Mesendoderm (in vitro differentiated cells): ENCODE measurements at regions not wholly inside any gene's neighbourhood (a gene's known extent, or its start where the extent isn't known, plus 50 kb on each side); places are given as distances from the start of the nearest gene placed in this dataset.

Source experiments
- DNase-seq: peaks from one replicate; pipeline ENCODE4 v3.0.0; 2013
- H2AK5ac ChIP-seq: 2 replicates; pipeline ENCODE4 v1.6.1; 2013; ENCODE audit warnings: low read length, inconsistent platforms
- H2BK120ac ChIP-seq: 2 replicates; pipeline ENCODE4 v1.6.1; 2013; ENCODE audit warnings: low read depth, mild to moderate bottlenecking, low read length, moderate library complexity, mixed read lengths
- H2BK15ac ChIP-seq: replicated peaks from 2 replicates; pipeline ENCODE4 v1.6.1; 2013; ENCODE audit warnings: low read depth, mild to moderate bottlenecking, moderate library complexity
- H2BK5ac ChIP-seq: 2 replicates; pipeline ENCODE4 v1.6.1; 2013; ENCODE audit warnings: low read length, inconsistent platforms
- H3K18ac ChIP-seq: 2 replicates; pipeline ENCODE4 v1.6.1; 2013; ENCODE audit warnings: mild to moderate bottlenecking, low read length, mixed read lengths
- H3K23ac ChIP-seq: one replicate; pipeline ENCODE4 v1.6.1; 2013; ENCODE audit warnings: low read length
- H3K27ac ChIP-seq: 2 replicates; pipeline ENCODE4 v1.5.1; 2013; ENCODE audit warnings: low read depth, mild to moderate bottlenecking, inconsistent platforms, low read length, moderate library complexity
- H3K27me3 ChIP-seq: 2 replicates; pipeline ENCODE4 v1.6.1; 2013; ENCODE audit warnings: low read length, control low read depth, mild to moderate bottlenecking, inconsistent platforms; ENCODE audit not compliant: insufficient read depth, poor library complexity
- H3K36me3 ChIP-seq: 2 replicates; pipeline ENCODE4 v1.6.1; 2013; ENCODE audit warnings: low read length, inconsistent platforms; ENCODE audit not compliant: control insufficient read depth, insufficient read depth
- H3K4ac ChIP-seq: one replicate; pipeline ENCODE4 v1.6.1; 2013; ENCODE audit warnings: low read depth, mild to moderate bottlenecking, low read length, moderate library complexity
- H3K4me1 ChIP-seq: 2 replicates; pipeline ENCODE4 v1.6.1; 2013; ENCODE audit warnings: low read depth, low read length, inconsistent platforms; ENCODE audit not compliant: control insufficient read depth
- H3K4me2 ChIP-seq: 2 replicates; pipeline ENCODE4 v1.6.1; 2013; ENCODE audit warnings: low read length
- H3K4me3 ChIP-seq: 2 replicates; pipeline ENCODE4 v1.5.1; 2013; ENCODE audit warnings: mild to moderate bottlenecking, low read length
- H3K56ac ChIP-seq: one replicate; pipeline ENCODE4 v1.6.1; 2013; ENCODE audit warnings: low read length
- H3K79me1 ChIP-seq: 2 replicates; pipeline ENCODE4 v1.6.1; 2013; ENCODE audit warnings: low read length, inconsistent platforms
- H3K79me2 ChIP-seq: 2 replicates; pipeline ENCODE4 v1.6.1; 2013; ENCODE audit warnings: mild to moderate bottlenecking, low read length; ENCODE audit not compliant: control insufficient read depth, insufficient read depth
- H3K9ac ChIP-seq: 2 replicates; pipeline ENCODE4 v1.6.1; 2013; ENCODE audit warnings: low read length, inconsistent platforms
- H4K5ac ChIP-seq: one replicate; pipeline ENCODE4 v1.6.1; 2013; ENCODE audit warnings: low read length
- H4K8ac ChIP-seq: one replicate; pipeline ENCODE4 v1.6.1; 2013; ENCODE audit warnings: low read depth, mild to moderate bottlenecking, control low read depth, low read length, moderate library complexity
- WGBS: extraction: QIAGEN DNeasy Blood & Tissue Kit; methylation state at CpG from one replicate; pipeline ENCODE4 v1.1.7; 2013; ENCODE audit warnings: low lambda C conversion rate, missing lambda C conversion rate; ENCODE audit not compliant: insufficient coverage; ENCODE audit errors: extremely low coverage; 5-methylcytosine and 5-hydroxymethylcytosine counted together

DNA sequence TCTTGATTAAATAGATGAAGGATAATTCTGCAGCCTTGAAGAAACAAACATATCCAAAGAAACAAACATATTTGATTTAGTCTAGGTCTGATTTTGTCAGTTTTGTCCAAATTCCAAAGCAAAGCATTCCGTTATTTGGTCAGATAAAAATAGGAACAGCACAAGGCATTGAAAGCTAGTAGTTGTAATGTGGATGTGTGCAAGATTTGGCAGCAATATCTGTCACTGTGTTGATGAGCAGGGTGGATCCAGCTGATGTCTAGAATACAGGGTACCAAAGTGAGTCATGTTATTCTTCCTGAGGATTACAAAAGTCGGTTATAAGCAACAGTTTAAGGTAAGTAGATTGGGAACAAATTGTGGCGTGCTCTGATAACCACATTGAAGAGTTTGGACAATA, 69.3 kb upstream of the PLPPR1 start:
- Histone ChIP-seq H3K36me3 (no peaks in the 10 kb centered on the region), H4K5ac (no peak overlapping the region), H3K27ac (no peak overlapping the region), H2AK5ac (no peak overlapping the region), H2BK15ac (no peak overlapping the region), H3K4ac (no peak overlapping the region), H3K27me3 (no peaks in the 10 kb centered on the region), H3K56ac (no peak overlapping the region), H3K4me3 (no peak overlapping the region), H3K18ac (no peak overlapping the region), H3K79me2 (no peaks in the 10 kb centered on the region), H2BK120ac (no peak overlapping the region), H3K79me1 (no peaks in the 10 kb centered on the region), H3K4me2 (no peak overlapping the region), H3K4me1 (no peaks in the 10 kb centered on the region), H4K8ac (no peak overlapping the region), H2BK5ac (no peak overlapping the region), H3K9ac (no peak overlapping the region), H3K23ac (no peak overlapping the region)
- no CpG with 5 or more reads among the region's 3 CpGs for WGBS
- DNase-seq: no peak
